Inflammatory macrophage treated with lipopolysaccharide for 1 hour (primary cell): ENCODE measurements at regions not wholly inside any gene's neighbourhood (a gene's known extent, or its start where the extent isn't known, plus 50 kb on each side); places are given as distances from the start of the nearest gene placed in this dataset.
"Not testable (repeated sequence)": the region's sequence is repeated elsewhere in the genome, so short reads cannot be mapped to it uniquely, and the experiment has no call there.

Source experiments
- DNase-seq, 2 donors: peaks; one replicate each; pipeline ENCODE4 v3.0.0-alpha.2; 2020 to 2022

DNA sequence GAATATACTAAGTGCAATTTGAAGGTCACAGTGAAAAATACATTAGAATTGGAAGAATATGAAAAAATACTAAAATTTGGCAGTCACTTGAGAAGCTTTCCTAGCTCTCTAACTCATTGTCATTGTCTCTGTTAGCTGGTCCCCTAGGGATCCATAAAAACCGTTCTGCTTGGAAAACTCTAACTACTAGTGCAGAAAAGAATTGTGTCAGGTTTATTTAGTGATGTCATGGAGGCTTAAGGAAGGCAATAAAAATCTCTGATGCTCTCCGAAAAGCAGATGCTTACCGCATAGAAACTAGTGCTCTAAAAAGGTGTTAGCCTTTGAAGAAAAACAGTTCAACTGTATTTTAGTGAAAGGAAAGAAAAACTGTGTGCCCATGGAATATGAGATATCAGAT, 150.1 kb upstream of the DLGAP1 start:
- DNase-seq = no peak

DNA sequence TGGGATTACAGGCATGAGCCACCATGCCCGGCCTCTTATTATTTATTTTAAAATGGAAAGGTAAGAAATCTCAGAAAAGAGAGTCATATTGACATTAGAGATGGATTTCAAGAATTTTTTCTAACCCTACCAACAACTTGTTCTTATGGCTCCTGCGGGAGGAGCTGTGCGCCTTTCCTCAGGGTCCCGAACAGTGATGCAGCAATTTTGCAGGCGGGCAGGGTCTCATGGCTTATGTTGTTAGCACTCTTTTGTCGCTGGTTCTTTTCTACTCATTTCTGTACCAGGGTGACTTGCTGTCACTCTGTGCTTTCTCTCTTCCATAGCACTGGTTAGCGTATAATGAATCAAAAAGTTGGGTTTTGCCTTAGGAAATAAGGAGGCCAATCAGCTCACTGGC, 148.8 kb upstream of the DLGAP1 start:
- DNase-seq = no peak

- no peak for DNase-seq
Measured at GRCh38 chr18:4599312-4599711, 144.2 kb upstream of the DLGAP1 start.

DNA sequence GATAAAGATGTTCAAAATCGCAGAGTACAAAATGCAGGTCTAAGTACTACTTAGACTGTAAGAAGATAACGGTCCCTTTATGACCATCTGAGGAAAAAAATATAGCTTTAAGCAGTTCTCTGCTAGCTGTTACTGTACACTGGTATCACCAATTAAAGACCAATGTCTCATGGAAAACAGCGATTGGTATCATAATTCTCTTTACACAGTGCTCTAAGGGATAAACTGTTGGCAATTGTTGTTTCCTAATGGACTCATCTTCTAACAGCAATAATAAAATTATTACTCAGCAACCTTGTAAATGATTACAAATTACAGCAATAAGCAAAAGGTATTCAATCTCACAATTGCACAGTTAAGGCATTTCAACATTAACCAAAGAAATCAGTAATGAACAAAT, 142.2 kb upstream of the DLGAP1 start:
- no peak for DNase-seq

GRCh38 chr18:4593895-4594294, 138.8 kb upstream of the DLGAP1 start:
- no peak for DNase-seq

GRCh38 chr18:4593459-4593858, 138.4 kb upstream of the DLGAP1 start:
- DNase-seq = no peak

- no peak for DNase-seq
Measured at GRCh38 chr18:4589056-4589800, 134.1 kb upstream of the DLGAP1 start.

- DNase-seq = no peak
Measured at GRCh38 chr18:4587204-4587603, 132.1 kb upstream of the DLGAP1 start.

DNA sequence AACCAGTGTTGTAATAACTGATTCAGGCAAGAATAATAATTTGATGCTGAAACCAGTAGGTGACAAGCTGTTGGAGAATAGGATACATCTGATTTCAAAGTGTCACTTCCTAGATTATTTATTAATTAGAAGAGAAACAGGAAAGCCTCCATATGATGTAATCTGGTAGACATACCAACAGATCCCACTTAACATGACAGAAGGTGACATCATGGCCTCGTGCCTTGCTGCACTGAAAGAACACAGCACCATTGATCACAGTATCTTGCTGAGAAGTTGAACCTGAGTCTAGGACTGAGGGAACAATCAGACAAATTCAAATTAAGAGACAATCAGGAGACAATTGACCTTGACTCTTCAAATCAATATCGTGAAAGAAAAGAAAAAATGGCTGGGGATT, 131.6 kb upstream of the DLGAP1 start:
- no peak for DNase-seq

DNA sequence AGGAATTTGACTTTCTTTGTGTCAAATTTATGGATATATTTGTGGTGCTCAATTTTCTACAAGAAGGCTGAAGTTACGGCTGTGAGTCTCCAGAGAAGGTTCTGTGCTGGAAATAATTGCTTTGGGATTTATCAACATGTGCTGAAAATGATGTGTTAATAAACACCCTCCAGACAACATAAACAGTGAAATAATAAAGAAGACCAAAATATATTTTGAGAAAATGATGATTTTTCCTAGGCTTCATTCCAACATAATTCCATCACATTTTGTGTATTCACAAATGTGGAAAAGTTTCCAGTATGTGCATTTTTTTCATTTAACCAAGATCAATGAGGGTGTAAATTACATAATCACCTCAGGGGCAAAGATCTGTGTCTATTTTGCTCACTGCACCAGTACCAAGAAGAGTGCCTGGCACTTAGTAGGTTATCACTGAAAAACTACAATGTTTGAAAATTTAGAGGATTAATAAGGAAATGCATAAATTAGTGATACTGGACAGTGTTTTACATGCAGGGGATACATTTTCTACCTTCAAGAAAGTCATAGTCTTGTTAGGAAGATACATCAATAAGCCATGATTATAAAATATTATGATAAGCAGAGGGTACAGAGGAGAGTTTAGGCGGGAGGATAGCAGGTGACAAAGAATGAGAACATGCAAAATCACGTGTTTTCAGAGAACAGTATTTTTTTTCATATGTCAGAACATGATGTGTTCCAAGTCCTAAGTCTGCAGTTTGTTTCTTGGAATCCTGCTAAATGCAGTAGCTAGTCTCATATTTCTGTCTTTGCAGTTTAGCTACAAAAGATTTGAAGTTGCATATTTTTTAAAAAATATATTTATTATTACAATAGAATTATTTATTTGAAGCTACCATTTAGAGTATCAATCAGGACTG, 127.6 kb upstream of the DLGAP1 start:
- no peak for DNase-seq

DNA sequence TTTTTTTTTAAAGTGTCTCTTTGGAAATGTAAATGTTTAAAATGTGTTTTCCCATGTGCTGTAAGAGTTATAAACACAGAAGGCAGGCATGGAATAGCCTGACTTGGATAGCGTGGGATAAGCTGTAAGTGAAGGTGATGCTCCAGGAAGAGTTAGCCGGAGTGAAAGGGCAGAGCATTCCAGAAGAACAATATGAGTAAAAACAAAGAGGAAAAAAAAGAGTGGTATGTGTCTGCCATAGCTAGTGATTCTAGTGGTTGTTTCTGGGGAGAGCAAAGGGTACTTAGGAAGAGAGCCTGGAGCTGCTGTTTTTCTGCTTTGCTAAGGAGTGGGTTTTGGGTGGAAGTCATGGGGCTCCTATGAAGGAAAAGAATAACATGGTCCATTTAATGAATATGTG, 126.9 kb upstream of the DLGAP1 start:
- no peak for DNase-seq

DNA sequence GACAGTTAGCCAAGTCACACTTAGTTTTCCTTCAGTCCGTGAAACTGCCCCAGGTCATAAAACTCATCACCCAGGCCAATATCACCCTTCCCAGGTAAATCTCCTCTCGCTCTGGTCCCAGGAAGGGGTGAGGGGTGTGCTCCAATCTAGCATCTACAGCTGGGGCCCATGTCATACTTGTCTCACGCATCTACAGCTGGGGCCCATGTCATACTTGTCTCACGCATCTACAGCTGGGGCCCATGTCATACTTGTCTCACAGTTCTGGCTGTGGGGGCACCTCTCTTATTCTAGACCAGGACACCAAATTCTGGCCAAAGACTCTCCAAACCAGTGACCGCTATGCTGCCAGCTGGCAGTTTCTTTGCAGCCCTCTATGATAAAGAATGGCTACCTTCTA, 123.3 kb upstream of the DLGAP1 start:
- no peak for DNase-seq

DNA sequence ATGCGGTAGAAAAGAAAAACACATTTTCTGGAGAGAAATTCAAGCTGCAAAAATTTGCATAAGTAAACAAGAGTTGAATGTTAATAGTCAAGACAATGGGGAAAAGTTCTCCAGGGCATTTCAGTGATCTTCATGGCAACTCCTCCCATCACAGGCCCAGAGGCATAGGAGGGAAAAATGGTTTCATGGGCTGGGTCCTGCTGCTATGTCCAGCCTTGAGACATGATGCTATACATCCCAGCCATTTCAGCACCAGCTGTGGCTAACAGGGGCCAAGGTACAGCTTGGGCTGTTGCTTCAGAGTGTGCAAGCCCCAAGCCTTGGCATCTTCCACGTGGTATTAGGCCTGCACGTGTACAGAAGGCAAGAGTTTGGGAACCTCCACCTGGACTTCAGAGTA, 118.6 kb upstream of the DLGAP1 start:
- no peak for DNase-seq

GRCh38 chr18:4557502-4557901, 102.4 kb upstream of the DLGAP1 start:
- DNase-seq = no peak

DNA sequence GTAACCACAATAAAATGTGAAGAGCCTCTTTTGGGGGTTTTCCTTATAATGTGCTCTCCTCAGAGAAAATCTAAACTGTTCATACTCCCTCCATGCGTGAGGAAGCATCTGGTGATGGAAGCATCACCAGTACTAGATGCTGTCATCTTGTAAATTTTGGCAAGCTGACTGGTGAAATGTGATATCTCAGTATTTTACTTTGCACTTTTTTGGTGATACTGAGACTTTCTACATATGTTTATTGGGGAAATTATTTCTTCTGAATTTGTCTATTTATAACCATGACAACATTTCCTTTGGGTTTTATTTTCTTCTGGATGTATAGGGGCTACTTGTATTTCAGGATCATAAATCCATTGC, 95.9 kb upstream of the DLGAP1 start:
- no peak for DNase-seq

DNA sequence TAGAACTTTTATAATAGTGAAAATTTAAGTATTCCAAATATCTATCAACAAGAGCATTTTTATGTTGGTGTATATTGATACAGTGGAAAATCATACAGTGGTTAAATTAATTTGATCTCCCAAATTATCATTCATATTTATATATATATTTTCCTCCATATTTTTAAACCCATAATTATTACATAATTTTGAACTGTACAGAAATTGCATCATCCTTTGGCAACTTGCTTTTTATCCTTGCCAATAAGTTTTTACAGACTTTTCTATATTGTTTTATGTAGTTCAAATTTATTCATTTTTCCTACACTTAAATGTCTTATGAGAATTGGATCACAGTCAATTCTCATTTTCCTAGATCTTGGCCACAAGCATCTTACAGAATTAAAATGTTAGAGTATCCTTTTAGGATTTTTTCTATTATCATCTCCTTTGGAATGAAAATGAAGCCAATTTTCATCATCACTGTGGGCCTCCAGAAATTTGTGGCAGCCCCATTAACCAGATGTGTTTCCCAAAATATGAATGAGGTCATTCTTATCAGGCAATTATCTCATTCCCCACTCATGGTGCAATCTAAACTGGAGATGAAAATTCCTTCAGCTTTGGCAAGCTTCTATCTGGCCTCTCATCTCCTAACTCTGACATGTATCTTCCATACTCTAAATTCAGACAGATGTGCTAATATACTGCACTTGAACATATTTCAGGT, 94.2 kb upstream of the DLGAP1 start:
- DNase-seq = no peak

GRCh38 chr18:4547126-4547525, 92.0 kb upstream of the DLGAP1 start:
- DNase-seq = no peak

DNA sequence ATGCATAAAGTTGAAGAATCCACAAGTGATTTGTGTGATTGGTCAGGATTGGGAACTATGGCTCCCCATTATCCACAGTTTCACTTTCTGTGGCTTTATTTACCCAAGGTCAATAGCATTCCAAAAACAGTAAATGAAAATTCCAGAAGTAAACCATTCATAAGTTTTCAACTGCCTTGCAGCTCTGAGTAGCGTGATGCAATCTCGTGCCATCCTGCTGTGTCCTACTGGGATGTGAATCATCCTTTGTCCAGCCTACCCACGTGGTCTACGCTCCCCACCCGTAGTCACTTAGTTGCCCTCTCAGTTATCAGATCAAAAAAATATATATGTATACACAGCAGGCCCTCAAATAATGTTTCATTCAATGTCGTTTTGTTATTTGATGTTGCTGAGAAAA, 89.0 kb upstream of the DLGAP1 start:
- DNase-seq = no peak

DNA sequence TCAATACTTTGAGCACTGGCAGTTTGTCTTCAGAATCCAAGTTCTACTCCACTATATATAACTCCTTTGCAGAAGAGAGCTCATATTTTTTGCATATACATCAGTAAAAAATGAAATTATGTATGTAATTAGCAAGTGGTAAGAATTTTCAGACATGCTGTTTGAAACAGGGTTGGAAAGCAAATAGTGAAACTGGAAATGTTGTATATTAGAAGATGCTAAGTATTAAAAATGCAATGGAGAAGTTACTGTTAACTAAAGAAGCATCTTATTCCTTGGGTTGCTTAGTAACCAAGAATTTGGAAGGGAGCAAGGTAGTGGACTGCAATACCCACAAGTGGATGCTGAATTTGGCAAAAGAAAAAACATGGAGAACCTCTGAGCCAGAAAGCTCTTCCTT, 88.6 kb upstream of the DLGAP1 start:
- DNase-seq = no peak

GRCh38 chr18:4541588-4541987, 86.5 kb upstream of the DLGAP1 start:
- no peak for DNase-seq

GRCh38 chr18:4536447-4536846, 81.3 kb upstream of the DLGAP1 start:
- no peak for DNase-seq

DNA sequence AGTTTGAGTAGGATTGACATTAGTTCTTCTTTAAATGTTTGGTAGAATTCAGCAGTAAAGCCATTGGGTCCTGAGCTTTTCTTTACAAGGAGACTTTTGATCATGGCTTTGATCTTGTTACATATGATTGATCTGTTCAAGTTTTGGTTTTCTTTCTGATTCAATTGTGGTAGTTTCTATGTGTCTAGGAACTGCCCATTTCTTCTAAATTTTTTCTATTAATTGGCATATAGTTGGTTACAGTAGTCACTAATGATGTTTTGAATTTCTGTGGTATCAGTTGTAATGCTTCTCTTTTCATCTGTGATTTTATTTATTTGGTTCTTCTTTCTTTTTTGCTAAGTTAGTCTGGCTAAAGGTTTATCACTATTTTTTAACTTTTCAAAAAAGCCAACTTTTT, 73.3 kb upstream of the DLGAP1 start:
- no peak for DNase-seq

GRCh38 chr18:4527826-4528225, 72.7 kb upstream of the DLGAP1 start:
- not testable (repeated sequence) for DNase-seq

GRCh38 chr18:4524096-4524495, 69.0 kb upstream of the DLGAP1 start:
- DNase-seq = no peak
